ENCODE measurements at regions not wholly inside any gene's neighbourhood (a gene's known extent, or its start where the extent isn't known, plus 50 kb on each side); places are given as distances from the start of the nearest gene placed in this dataset.

- no peak for DNase-seq
These were observed 444.4 kb upstream of the IGFBP7 start for GRCh38 chr4:57554556-57555092.

- no peak for DNase-seq
These were observed 443.5 kb upstream of the IGFBP7 start for GRCh38 chr4:57553728-57554127.

- DNase-seq = no peak
These were observed 440.0 kb upstream of the IGFBP7 start for GRCh38 chr4:57550198-57550597.

- DNase-seq = no peak
These were observed 438.7 kb upstream of the IGFBP7 start for GRCh38 chr4:57548856-57549255.

- no peak for DNase-seq
These were observed 434.8 kb upstream of the IGFBP7 start for GRCh38 chr4:57544811-57545654.

- no peak for DNase-seq
These were observed 394.8 kb upstream of the IGFBP7 start for GRCh38 chr4:57504797-57505530.

GRCh38 chr4:57504139-57504538, 394.0 kb upstream of the IGFBP7 start:
- no peak for DNase-seq

- no peak for DNase-seq
These were observed 391.5 kb upstream of the IGFBP7 start for GRCh38 chr4:57501720-57502119.

GRCh38 chr4:57499786-57500185, 389.6 kb upstream of the IGFBP7 start:
- DNase-seq = no peak

- no peak for DNase-seq
These were observed 388.1 kb upstream of the IGFBP7 start for GRCh38 chr4:57498251-57498650.

- DNase-seq = no peak
These were observed 386.7 kb upstream of the IGFBP7 start for GRCh38 chr4:57496697-57497471.

- DNase-seq = no peak
These were observed 384.6 kb upstream of the IGFBP7 start for GRCh38 chr4:57494821-57495220.

- no peak for DNase-seq
These were observed 382.2 kb upstream of the IGFBP7 start for GRCh38 chr4:57492251-57492878.

GRCh38 chr4:57491388-57491787, 381.2 kb upstream of the IGFBP7 start:
- DNase-seq = no peak

- no peak for DNase-seq
These were observed 380.5 kb upstream of the IGFBP7 start for GRCh38 chr4:57490520-57491255.

GRCh38 chr4:57488366-57489162, 378.4 kb upstream of the IGFBP7 start:
- DNase-seq = no peak

- no peak for DNase-seq
These were observed 365.2 kb upstream of the IGFBP7 start for GRCh38 chr4:57475424-57475823.

GRCh38 chr4:57465321-57466056, 355.3 kb upstream of the IGFBP7 start:
- DNase-seq = no peak

- no peak for DNase-seq
These were observed 352.7 kb upstream of the IGFBP7 start for GRCh38 chr4:57462843-57463242.

GRCh38 chr4:57460967-57461366, 350.8 kb upstream of the IGFBP7 start:
- no peak for DNase-seq

All from activated effector memory CD4-positive, alpha-beta T cell treated with Interleukin-2 at 50 U/mL for 16 hours (primary cell).